ENCODE measurements at regions not wholly inside any gene's neighbourhood (a gene's known extent, or its start where the extent isn't known, plus 50 kb on each side); places are given as distances from the start of the nearest gene placed in this dataset.

- TF ChIP-seq SUZ12 (IDR thresholded peaks at IDR 0.05; ENCODE audit: extremely low read depth, insufficient read depth, insufficient read length): no peak
- no peak for TF ChIP-seq ZNF274 (IDR thresholded peaks at IDR 0.05; ENCODE audit: low read depth, low read length)
Observed at GRCh38 chr6:14048837-14049236, 68.7 kb upstream of the CD83 start.
